ENCODE measurements at regions not wholly inside any gene's neighbourhood (a gene's known extent, or its start where the extent isn't known, plus 50 kb on each side); places are given as distances from the start of the nearest gene placed in this dataset.

GRCh38 chr7:41199136-41199535, 503.8 kb downstream of the INHBA start:
- H3K9ac ChIP-seq (ENCODE audit: low read depth, low read length, poor library complexity, severe bottlenecking) = no peak overlapping the region
- TF ChIP-seq CTCF (conservative IDR thresholded peaks at IDR 0.05; ENCODE audit: low read length) (no peak), EZH2phosphoT487 (IDR thresholded peaks at IDR 0.05; ENCODE audit: borderline replicate concordance) (no peak)
- no peaks in the 10 kb centered on the region for H3K79me2 ChIP-seq (ENCODE audit: insufficient read depth, low read length)
- H4K20me1 ChIP-seq (ENCODE audit: insufficient read depth, low read length, poor library complexity, severe bottlenecking) = no peaks in the 10 kb centered on the region
- no peaks in the 10 kb centered on the region for H3F3A ChIP-seq (ENCODE audit: low read depth)
- no peaks in the 10 kb centered on the region for H3K9me2 ChIP-seq (replicated peaks; ENCODE audit: low read depth, low read length)
- H3K4me1 ChIP-seq (ENCODE audit: insufficient read depth, low read length, poor library complexity, severe bottlenecking) = no peaks in the 10 kb centered on the region
- H3K36me3 ChIP-seq (ENCODE audit: insufficient read depth, low read length) = no peaks in the 10 kb centered on the region
- H2AFZ ChIP-seq (ENCODE audit: low read length) = no peak overlapping the region
- H3K27me3 ChIP-seq (ENCODE audit: insufficient read depth, low read length, poor library complexity, severe bottlenecking) = no peaks in the 10 kb centered on the region
- H3K4me3 ChIP-seq (ENCODE audit: low read length, poor library complexity, severe bottlenecking) = no peak overlapping the region
- H3K9me3 ChIP-seq (ENCODE audit: insufficient read depth, low read depth, low read length) = no peaks in the 10 kb centered on the region
- no peak overlapping the region for H3K4me2 ChIP-seq (ENCODE audit: low read depth, low read length, poor library complexity, severe bottlenecking)

- Histone ChIP-seq H3F3A (ENCODE audit: low read depth) (no peaks in the 10 kb centered on the region), H3K4me1 (ENCODE audit: insufficient read depth, low read length, poor library complexity, severe bottlenecking) (no peaks in the 10 kb centered on the region), H3K9me3 (ENCODE audit: insufficient read depth, low read depth, low read length) (no peaks in the 10 kb centered on the region), H3K27me3 (ENCODE audit: insufficient read depth, low read length, poor library complexity, severe bottlenecking) (no peaks in the 10 kb centered on the region), H3K9me2 (replicated peaks; ENCODE audit: low read depth, low read length) (no peaks in the 10 kb centered on the region), H3K4me2 (ENCODE audit: low read depth, low read length, poor library complexity, severe bottlenecking) (no peak overlapping the region), H3K36me3 (ENCODE audit: insufficient read depth, low read length) (no peaks in the 10 kb centered on the region), H3K79me2 (ENCODE audit: insufficient read depth, low read length) (no peaks in the 10 kb centered on the region), H3K4me3 (ENCODE audit: low read length, poor library complexity, severe bottlenecking) (no peak overlapping the region), H2AFZ (ENCODE audit: low read length) (no peak overlapping the region), H4K20me1 (ENCODE audit: insufficient read depth, low read length, poor library complexity, severe bottlenecking) (no peaks in the 10 kb centered on the region), H3K9ac (ENCODE audit: low read depth, low read length, poor library complexity, severe bottlenecking) (no peak overlapping the region)
- TF ChIP-seq EZH2phosphoT487 (IDR thresholded peaks at IDR 0.05; ENCODE audit: borderline replicate concordance) = no peak
- no peak for TF ChIP-seq CTCF (conservative IDR thresholded peaks at IDR 0.05; ENCODE audit: low read length)
Observed at GRCh38 chr7:41198502-41198901, 504.4 kb downstream of the INHBA start.

GRCh38 chr7:41197769-41198168, 505.1 kb downstream of the INHBA start:
- H3K4me2 ChIP-seq (ENCODE audit: low read depth, low read length, poor library complexity, severe bottlenecking) = no peak overlapping the region
- H3K9me3 ChIP-seq (ENCODE audit: insufficient read depth, low read depth, low read length) = no peaks in the 10 kb centered on the region
- no peaks in the 10 kb centered on the region for H3K36me3 ChIP-seq (ENCODE audit: insufficient read depth, low read length)
- no peaks in the 10 kb centered on the region for H3F3A ChIP-seq (ENCODE audit: low read depth)
- no peaks in the 10 kb centered on the region for H3K79me2 ChIP-seq (ENCODE audit: insufficient read depth, low read length)
- no peaks in the 10 kb centered on the region for H4K20me1 ChIP-seq (ENCODE audit: insufficient read depth, low read length, poor library complexity, severe bottlenecking)
- TF ChIP-seq EZH2phosphoT487 (IDR thresholded peaks at IDR 0.05; ENCODE audit: borderline replicate concordance) (no peak), CTCF (conservative IDR thresholded peaks at IDR 0.05; ENCODE audit: low read length) (no peak)
- H2AFZ ChIP-seq (ENCODE audit: low read length) = no peak overlapping the region
- H3K9ac ChIP-seq (ENCODE audit: low read depth, low read length, poor library complexity, severe bottlenecking) = no peak overlapping the region
- no peaks in the 10 kb centered on the region for H3K27me3 ChIP-seq (ENCODE audit: insufficient read depth, low read length, poor library complexity, severe bottlenecking)
- no peak overlapping the region for H3K4me3 ChIP-seq (ENCODE audit: low read length, poor library complexity, severe bottlenecking)
- H3K4me1 ChIP-seq (ENCODE audit: insufficient read depth, low read length, poor library complexity, severe bottlenecking) = no peaks in the 10 kb centered on the region
- no peaks in the 10 kb centered on the region for H3K9me2 ChIP-seq (replicated peaks; ENCODE audit: low read depth, low read length)
